ENCODE measurements at regions not wholly inside any gene's neighbourhood (a gene's known extent, or its start where the extent isn't known, plus 50 kb on each side); places are given as distances from the start of the nearest gene placed in this dataset.

- H3K9ac ChIP-seq (replicated peaks; ENCODE audit: extremely low read depth, insufficient read depth, low read length) = no peak overlapping the region
- no peak overlapping the region for H3K27ac ChIP-seq (ENCODE audit: insufficient read depth, low read depth, low read length)
- no peaks in the 10 kb centered on the region for H3K9me3 ChIP-seq (replicated peaks; ENCODE audit: control insufficient read depth, insufficient read depth, low read length)
- no peaks in the 10 kb centered on the region for H3K4me1 ChIP-seq (ENCODE audit: control insufficient read depth, extremely low read depth, insufficient read depth, low read length)
- TF ChIP-seq POLR2A (IDR thresholded peaks at IDR 0.05; ENCODE audit: low read depth, low read length) (no peak), CTCF (IDR thresholded peaks at IDR 0.05; ENCODE audit: extremely low read depth in 1 of 2, insufficient read depth in 1 of 2, low read depth in 1 of 2, low read length in 2 of 2) (no peak), POLR2AphosphoS5 (IDR thresholded peaks at IDR 0.05; ENCODE audit: insufficient read depth, low read depth, low read length) (no peak), MYC (IDR thresholded peaks at IDR 0.05; ENCODE audit: low read depth, low read length) (no peak), EZH2 (IDR thresholded peaks at IDR 0.05; ENCODE audit: borderline replicate concordance, low read depth, low read length, severe bottlenecking) (no peak), GATA2 (IDR thresholded peaks at IDR 0.05; ENCODE audit: insufficient read depth, insufficient read length, low read depth, low read length) (no peak), FOS (IDR thresholded peaks at IDR 0.05; ENCODE audit: borderline replicate concordance, insufficient read depth, low read length) (no peak), JUN (IDR thresholded peaks at IDR 0.05; ENCODE audit: borderline replicate concordance, insufficient read depth, insufficient read length, low read depth) (no peak), MAX (IDR thresholded peaks at IDR 0.05; ENCODE audit: insufficient read depth, insufficient read length) (no peak)
- no peaks in the 10 kb centered on the region for H3K9me1 ChIP-seq (replicated peaks; ENCODE audit: control insufficient read depth, extremely low read depth, insufficient read depth, low read length)
- no peak overlapping the region for H3K4me2 ChIP-seq (ENCODE audit: insufficient read depth, low read length)
- no peaks in the 10 kb centered on the region for H3K36me3 ChIP-seq (ENCODE audit: control insufficient read depth in 2 of 2, extremely low read depth in 1 of 2, insufficient read depth in 2 of 2, low read length in 2 of 2)
- no peak for FAIRE-seq
- dilution Hi-C loops (cut with MboI; ENCODE audit: extremely low pct_ligation_motif_present, low sequenced_read_pairs) (no loop called here), intact Hi-C loops (cut with micrococcal nuclease) (no loop called here)
- no peak for DNase-seq (ENCODE audit: low read depth, low spot score)
- H2AFZ ChIP-seq (ENCODE audit: low read depth, low read length) = no peak overlapping the region
- H3K4me3 ChIP-seq (replicated peaks in 1 of 3; ENCODE audit: insufficient read depth in 1 of 3, low read depth in 1 of 3, low read length in 3 of 3) = no peak overlapping the region
- CTCF ChIA-PET = no interaction called here
- H3K27me3 ChIP-seq (ENCODE audit: control insufficient read depth in 2 of 2, insufficient read depth in 2 of 2, low read length in 2 of 2) = no peaks in the 10 kb centered on the region
- no peaks in the 10 kb centered on the region for H4K20me1 ChIP-seq (replicated peaks; ENCODE audit: control insufficient read depth, extremely low read depth, insufficient read depth, low read length)
- POLR2A ChIA-PET = no interaction called here
- BruUV-seq (replicated peaks) = no TSS peak
- H3K79me2 ChIP-seq (ENCODE audit: control insufficient read depth, insufficient read depth, low read length) = no peaks in the 10 kb centered on the region
Measured at GRCh38 chr7:20033621-20034400, 183.4 kb downstream of the MACC1 start.
